ENCODE measurements at regions not wholly inside any gene's neighbourhood (a gene's known extent, or its start where the extent isn't known, plus 50 kb on each side); places are given as distances from the start of the nearest gene placed in this dataset.
A peak's percentile ranks its signal among the peaks of the same experiment; 100 is the strongest.

DNA sequence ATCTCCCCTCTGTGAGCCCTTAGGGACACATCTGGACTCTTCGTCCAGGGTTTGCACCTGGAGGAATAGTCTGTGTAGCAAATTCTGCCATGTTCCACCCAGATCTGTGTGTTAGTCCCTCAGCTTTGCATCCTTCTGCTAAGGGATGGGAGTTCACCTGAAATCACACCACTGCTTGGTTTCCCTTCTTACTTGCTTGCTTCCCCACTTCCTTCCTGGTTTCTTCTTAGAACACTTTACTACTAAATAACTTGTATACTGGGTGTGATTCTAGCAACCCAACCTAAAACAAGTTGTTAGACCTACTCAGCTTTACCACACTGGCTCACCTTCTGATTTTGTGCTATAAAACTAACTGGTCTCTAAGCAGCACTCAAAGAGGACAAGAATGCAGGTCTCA, 202.6 kb upstream of the MAP3K1 start:
- intact Hi-C loops (cut with micrococcal nuclease), result no loop called here
- no peak for ATAC-seq (ENCODE audit: low read depth)
- peaks cover 5% of the 10 kb centered on the region for H3K36me3 Mint-ChIP-seq (ENCODE audit: low read depth)
- POLR2A ChIA-PET, result interaction anchor here (0.9 kb wide), 1 partner anchor 202 kb away, joined by 3 read pairs; the partner anchor contains the start of gene MAP3K1
- H3K4me1 Mint-ChIP-seq, result peaks cover 75% of the 10 kb centered on the region
- H3K9me3 Mint-ChIP-seq, result peaks cover 6% of the 10 kb centered on the region
- peak overlapping the region; percentile 41 for H3K4me3 Mint-ChIP-seq
- TF ChIP-seq, protein P1, sequence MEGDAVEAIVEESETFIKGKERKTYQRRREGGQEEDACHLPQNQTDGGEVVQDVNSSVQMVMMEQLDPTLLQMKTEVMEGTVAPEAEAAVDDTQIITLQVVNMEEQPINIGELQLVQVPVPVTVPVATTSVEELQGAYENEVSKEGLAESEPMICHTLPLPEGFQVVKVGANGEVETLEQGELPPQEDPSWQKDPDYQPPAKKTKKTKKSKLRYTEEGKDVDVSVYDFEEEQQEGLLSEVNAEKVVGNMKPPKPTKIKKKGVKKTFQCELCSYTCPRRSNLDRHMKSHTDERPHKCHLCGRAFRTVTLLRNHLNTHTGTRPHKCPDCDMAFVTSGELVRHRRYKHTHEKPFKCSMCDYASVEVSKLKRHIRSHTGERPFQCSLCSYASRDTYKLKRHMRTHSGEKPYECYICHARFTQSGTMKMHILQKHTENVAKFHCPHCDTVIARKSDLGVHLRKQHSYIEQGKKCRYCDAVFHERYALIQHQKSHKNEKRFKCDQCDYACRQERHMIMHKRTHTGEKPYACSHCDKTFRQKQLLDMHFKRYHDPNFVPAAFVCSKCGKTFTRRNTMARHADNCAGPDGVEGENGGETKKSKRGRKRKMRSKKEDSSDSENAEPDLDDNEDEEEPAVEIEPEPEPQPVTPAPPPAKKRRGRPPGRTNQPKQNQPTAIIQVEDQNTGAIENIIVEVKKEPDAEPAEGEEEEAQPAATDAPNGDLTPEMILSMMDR (IDR thresholded peaks at IDR 0.05), result no peak
- CTCF ChIA-PET, result no interaction called here
- no peak for DNase-seq
- no peaks in the 10 kb centered on the region for H3K27me3 Mint-ChIP-seq
- peak overlapping the region; percentile 60 for H3K27ac Mint-ChIP-seq

- ATAC-seq (ENCODE audit: low read depth) (no peak), DNase-seq (no peak)
- peaks cover 5% of the 10 kb centered on the region for H3K36me3 Mint-ChIP-seq (ENCODE audit: low read depth)
- H3K27me3 Mint-ChIP-seq, result no peaks in the 10 kb centered on the region
- peaks cover 76% of the 10 kb centered on the region for H3K4me1 Mint-ChIP-seq
- no peak overlapping the region for H3K4me3 Mint-ChIP-seq
- CTCF ChIA-PET, result no interaction called here
- H3K9me3 Mint-ChIP-seq, result peaks cover 4% of the 10 kb centered on the region
- POLR2A ChIA-PET, result no interaction called here
- TF ChIP-seq, protein P1 (IDR thresholded peaks at IDR 0.05), result no peak
- H3K27ac Mint-ChIP-seq, result peak overlapping the region; percentile 60
- intact Hi-C loops (cut with micrococcal nuclease), result no loop called here
Observed at GRCh38 chr5:56612353-56612752, 203.0 kb upstream of the MAP3K1 start.

GRCh38 chr5:56610093-56610698, 205.2 kb upstream of the MAP3K1 start:
- peak overlapping the region; percentile 41 for H3K27ac Mint-ChIP-seq
- no peak for ATAC-seq (ENCODE audit: low read depth)
- POLR2A ChIA-PET, result interaction anchor here (0.6 kb wide), 1 partner anchor 25 kb away, joined by 6 read pairs; no protein-coding TSS in a partner anchor

DNA sequence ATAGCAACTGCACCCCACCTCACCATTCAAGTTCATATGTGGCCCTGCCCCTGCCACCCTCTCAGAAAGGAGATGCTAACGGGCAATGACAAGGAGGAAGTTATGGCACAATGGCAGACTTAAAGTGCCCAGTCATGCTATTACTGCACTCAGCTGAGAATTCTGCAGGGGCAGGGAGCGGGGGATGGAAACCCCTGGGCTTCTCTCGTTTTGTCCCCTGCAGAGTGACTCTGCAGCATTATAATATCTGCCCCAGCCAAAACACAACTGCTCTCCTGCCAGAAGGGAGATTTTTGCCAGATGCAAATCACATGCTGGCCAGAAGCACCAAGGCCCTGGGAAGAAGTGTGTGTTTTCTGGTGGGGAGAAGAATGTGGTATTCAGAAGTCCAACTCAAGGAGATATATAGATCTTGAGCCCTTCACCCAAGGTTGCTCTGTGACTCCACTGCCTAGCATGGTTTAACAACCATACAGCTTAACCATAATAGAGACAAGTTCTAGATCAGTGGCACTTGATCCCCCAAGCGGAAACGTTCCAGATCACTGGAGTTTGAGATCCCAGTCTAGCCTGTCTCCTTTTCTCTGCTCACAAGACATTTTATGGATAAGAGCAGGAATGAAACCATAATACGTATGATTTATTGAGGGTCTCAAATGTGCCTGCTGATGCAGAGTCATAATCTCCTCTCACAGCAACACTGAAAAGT, 207.0 kb upstream of the MAP3K1 start:
- H3K27ac Mint-ChIP-seq, result no peak overlapping the region
- H3K4me3 Mint-ChIP-seq, result no peak overlapping the region
- H3K27me3 Mint-ChIP-seq, result no peaks in the 10 kb centered on the region
- peaks cover 5% of the 10 kb centered on the region for H3K36me3 Mint-ChIP-seq (ENCODE audit: low read depth)
- CTCF ChIA-PET, result interaction anchor here (1.2 kb wide), 1 partner anchor 127 kb away, joined by 3 read pairs; no protein-coding TSS in a partner anchor
- TF ChIP-seq, protein P1 (IDR thresholded peaks at IDR 0.05), result no peak
- DNase-seq, result no peak
- peaks cover 4% of the 10 kb centered on the region for H3K9me3 Mint-ChIP-seq
- intact Hi-C loops (cut with micrococcal nuclease), result no loop called here
- POLR2A ChIA-PET, result interaction anchor here (0.6 kb wide), 1 partner anchor 126 kb away, joined by 5 read pairs; no protein-coding TSS in a partner anchor
- ATAC-seq (ENCODE audit: low read depth), result peak; percentile 67
- H3K4me1 Mint-ChIP-seq, result peaks cover 47% of the 10 kb centered on the region

More at GRCh38 chr5:56610093-56610698, 205.2 kb upstream of the MAP3K1 start:
- Mint-ChIP-seq H3K4me3 (no peak overlapping the region), H3K4me1 (peaks cover 65% of the 10 kb centered on the region), H3K9me3 (peaks cover 4% of the 10 kb centered on the region), H3K27me3 (no peaks in the 10 kb centered on the region), H3K36me3 (ENCODE audit: low read depth) (peaks cover 5% of the 10 kb centered on the region)
- CTCF ChIA-PET, result no interaction called here
- TF ChIP-seq, protein P1 (IDR thresholded peaks at IDR 0.05), result no peak
- intact Hi-C loops (cut with micrococcal nuclease), result no loop called here
- no peak for DNase-seq

GRCh38 chr5:56607551-56607950, 207.8 kb upstream of the MAP3K1 start:
- H3K36me3 Mint-ChIP-seq (ENCODE audit: low read depth), result peaks cover 5% of the 10 kb centered on the region
- H3K27me3 Mint-ChIP-seq, result no peaks in the 10 kb centered on the region
- CTCF ChIA-PET, result interaction anchor here (1.2 kb wide), 1 partner anchor 126 kb away, joined by 3 read pairs; no protein-coding TSS in a partner anchor
- ATAC-seq (ENCODE audit: low read depth), result no peak
- intact Hi-C loops (cut with micrococcal nuclease), result no loop called here
- H3K4me3 Mint-ChIP-seq, result no peak overlapping the region
- peaks cover 4% of the 10 kb centered on the region for H3K9me3 Mint-ChIP-seq
- POLR2A ChIA-PET, result interaction anchor here (0.6 kb wide), 1 partner anchor 126 kb away, joined by 5 read pairs; no protein-coding TSS in a partner anchor
- peaks cover 39% of the 10 kb centered on the region for H3K4me1 Mint-ChIP-seq
- DNase-seq, result no peak
- TF ChIP-seq, protein P1 (IDR thresholded peaks at IDR 0.05), result no peak
- no peak overlapping the region for H3K27ac Mint-ChIP-seq

Data from activated B cell treated with CpG ODN at 0.5 μM for 24 hours (primary cell).